Right ventricle myocardium inferior (tissue), 1 donor: ENCODE measurements at regions not wholly inside any gene's neighbourhood (a gene's known extent, or its start where the extent isn't known, plus 50 kb on each side); places are given as distances from the start of the nearest gene placed in this dataset.
"Not testable (repeated sequence)": the region's sequence is repeated elsewhere in the genome, so short reads cannot be mapped to it uniquely, and the experiment has no call there.

Source experiments
- ATAC-seq: fragments of 200-7000 bp; cut with Tn5 transposase; one replicate; pipeline ENCODE4 v1.9.1; 2020; ENCODE audit warnings: mild to moderate bottlenecking, moderate library complexity
- DNase-seq: peaks from one replicate; pipeline ENCODE4 v3.0.0; 2021; ENCODE audit errors: missing footprints
- intact Hi-C: fragments of 100-400 bp; cut with DNase I; formaldehyde crosslinking; loops from one replicate; pipeline ENCODE4 v1.11.0; 2022
- donor health status: DM: no; HTN: yes; CAD: no; lungs with severe emphysema.

GRCh38 chr6:3919130-3919628, 70.0 kb downstream of the FAM50B start:
- DNase-seq (no peak), ATAC-seq (peak; percentile 91)
- intact Hi-C loops = no loop called here

- ATAC-seq (no peak), DNase-seq (no peak)
- intact Hi-C loops = no loop called here
Observed at GRCh38 chr6:3919849-3920248, 70.7 kb downstream of the FAM50B start.

DNA sequence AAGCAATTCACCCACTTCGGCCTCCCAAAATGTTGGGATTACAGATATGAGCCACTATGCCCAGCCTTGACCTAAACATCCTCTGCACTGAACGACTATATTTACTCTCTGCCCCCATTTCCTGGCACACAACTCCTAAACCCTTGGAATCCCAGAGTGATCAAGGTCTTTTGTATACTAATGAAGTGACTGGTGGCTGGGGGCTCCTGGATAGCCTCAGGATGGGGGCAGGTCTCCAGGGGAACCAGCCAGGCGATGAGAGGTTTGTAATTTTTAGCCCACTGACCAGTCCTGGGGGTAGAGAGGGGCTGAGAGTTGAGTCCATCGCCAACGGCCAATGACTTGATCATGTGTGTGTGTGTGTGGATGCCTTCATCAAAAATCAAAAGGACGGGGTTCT, 71.1 kb downstream of the FAM50B start:
- intact Hi-C loops = no loop called here
- DNase-seq = no peak
- no peak for ATAC-seq

GRCh38 chr6:3921663-3922062, 72.5 kb downstream of the FAM50B start:
- DNase-seq = no peak
- intact Hi-C loops = no loop called here

GRCh38 chr6:3922619-3923018, 73.4 kb downstream of the FAM50B start:
- DNase-seq, ATAC-seq, intact Hi-C loops: not testable (repeated sequence)

More at GRCh38 chr6:3921663-3922062, 72.5 kb downstream of the FAM50B start:
- ATAC-seq = no peak

DNA sequence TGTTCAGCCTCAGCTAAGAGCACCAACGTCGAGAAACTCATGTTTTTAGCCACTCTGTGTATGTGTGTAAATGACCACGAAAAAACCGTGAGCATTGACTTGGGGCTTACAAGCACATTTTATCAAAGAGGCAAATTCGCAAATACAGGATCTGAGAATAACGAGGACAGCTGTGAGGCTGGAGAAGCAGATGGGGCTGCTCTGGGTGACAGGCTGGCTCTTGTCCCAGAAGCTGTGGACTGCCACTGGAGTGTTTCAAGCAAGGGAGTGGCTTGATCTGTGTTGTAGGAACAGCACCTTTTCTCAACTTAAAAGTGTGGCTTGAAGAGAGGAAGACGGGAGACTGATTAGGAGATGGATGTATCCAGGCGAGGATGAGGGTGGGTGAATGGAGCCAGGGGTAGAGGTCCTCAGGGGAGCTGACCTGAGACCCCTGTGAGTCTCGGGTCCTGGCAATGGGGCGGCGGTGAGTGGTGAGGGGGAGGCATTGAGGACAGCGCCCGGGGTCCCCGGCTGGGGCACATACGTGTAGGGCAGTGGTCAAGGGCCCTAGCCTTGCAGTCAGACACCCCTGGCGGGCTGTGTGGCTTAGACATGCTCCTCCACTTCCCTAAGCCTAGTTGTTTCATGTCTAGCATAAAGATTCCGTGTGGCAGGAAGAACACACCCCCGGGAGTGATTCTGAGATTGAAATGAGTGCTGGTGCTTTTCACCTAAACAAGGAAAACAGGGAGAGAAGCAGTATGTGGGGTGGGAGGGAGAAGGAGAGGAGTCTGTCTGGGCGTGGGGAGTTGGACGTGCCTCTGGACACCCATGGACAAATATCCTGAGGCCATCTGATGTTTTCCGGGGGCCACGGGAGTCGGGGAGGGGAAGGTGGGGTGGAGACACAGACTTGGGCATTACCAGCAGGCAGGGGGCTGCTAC, 76.3 kb downstream of the FAM50B start:
- intact Hi-C loops, DNase-seq: not testable (repeated sequence)
- ATAC-seq = peak; percentile 94

GRCh38 chr6:3926150-3926482, 76.9 kb downstream of the FAM50B start:
- DNase-seq = no peak
- ATAC-seq = peak; percentile 77

GRCh38 chr6:3928111-3928510, 78.9 kb downstream of the FAM50B start:
- intact Hi-C loops = no loop called here
- no peak for DNase-seq
- no peak for ATAC-seq

More at GRCh38 chr6:3926150-3926482, 76.9 kb downstream of the FAM50B start:
- intact Hi-C loops = no loop called here

- DNase-seq = no peak
- no peak for ATAC-seq
- intact Hi-C loops = no loop called here
Observed at GRCh38 chr6:3929281-3929798, 80.2 kb downstream of the FAM50B start.

GRCh38 chr6:3937438-3937837, 88.3 kb downstream of the FAM50B start:
- ATAC-seq (no peak), DNase-seq (no peak)
- intact Hi-C loops = no loop called here

GRCh38 chr6:3938715-3939367, 89.7 kb downstream of the FAM50B start:
- intact Hi-C loops = no loop called here
- DNase-seq (no peak), ATAC-seq (no peak)

GRCh38 chr6:3939368-3939958, 90.3 kb downstream of the FAM50B start:
- intact Hi-C loops = no loop called here
- ATAC-seq = no peak

GRCh38 chr6:3939964-3940363, 90.8 kb downstream of the FAM50B start:
- DNase-seq (no peak), ATAC-seq (peak; percentile 55)
- intact Hi-C loops = loop anchor here (10.0 kb wide), 1 partner anchor 465 kb away; no protein-coding TSS in a partner anchor

More at GRCh38 chr6:3939368-3939958, 90.3 kb downstream of the FAM50B start:
- DNase-seq = no peak

DNA sequence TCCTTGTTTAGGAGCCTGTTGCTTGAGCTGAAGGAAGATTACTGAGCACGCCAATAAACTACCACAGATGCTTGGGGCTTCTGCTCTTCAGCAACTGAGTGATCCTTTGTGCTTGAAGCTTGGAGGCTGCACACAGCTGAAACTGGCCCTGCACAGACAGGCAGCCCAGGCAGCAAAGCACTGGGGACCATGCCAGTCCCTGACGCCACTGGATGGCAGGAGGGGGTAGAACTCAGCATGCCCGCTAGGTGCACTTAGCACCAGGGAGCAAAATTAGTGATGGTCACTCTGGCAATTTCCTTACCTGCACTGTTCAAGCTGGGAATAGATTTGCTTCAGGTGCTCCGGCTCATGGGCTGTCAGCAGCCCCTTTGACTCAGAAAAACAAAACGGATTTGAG, 91.5 kb downstream of the FAM50B start:
- DNase-seq = no peak
- ATAC-seq = no peak
- intact Hi-C loops = loop anchor here (10.0 kb wide), 1 partner anchor 466 kb away; no protein-coding TSS in a partner anchor

GRCh38 chr6:3943331-3943765, 94.2 kb downstream of the FAM50B start:
- intact Hi-C loops = loop anchor here (10.0 kb wide), 1 partner anchor 469 kb away; no protein-coding TSS in a partner anchor
- DNase-seq = no peak
- ATAC-seq = no peak

DNA sequence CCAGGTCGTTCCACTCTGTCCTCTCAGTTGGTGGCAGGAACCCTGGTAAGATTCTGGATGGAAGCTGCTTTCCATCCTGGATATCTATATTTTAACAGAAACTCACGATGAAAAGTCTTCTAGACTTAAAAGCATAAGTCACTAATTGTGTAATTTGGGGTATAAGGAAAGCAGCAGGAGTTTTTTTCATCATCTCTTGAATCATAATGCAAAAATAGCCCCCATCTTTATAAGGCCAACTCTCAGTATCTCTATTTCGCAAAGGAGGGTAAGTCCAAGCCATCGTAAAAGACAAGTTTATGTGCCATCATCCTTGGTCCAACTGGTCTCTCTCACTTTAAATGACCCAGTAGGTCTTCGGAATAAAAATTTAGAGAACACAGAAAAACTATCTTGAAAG, 95.1 kb downstream of the FAM50B start:
- no peak for ATAC-seq
- intact Hi-C loops = loop anchor here (10.0 kb wide), 1 partner anchor 469 kb away; no protein-coding TSS in a partner anchor
- DNase-seq = no peak

- DNase-seq (no peak), ATAC-seq (peak; percentile 62)
- intact Hi-C loops = loop anchor here (10.0 kb wide), 1 partner anchor 472 kb away; no protein-coding TSS in a partner anchor
Observed at GRCh38 chr6:3946778-3947177, 97.6 kb downstream of the FAM50B start.

DNA sequence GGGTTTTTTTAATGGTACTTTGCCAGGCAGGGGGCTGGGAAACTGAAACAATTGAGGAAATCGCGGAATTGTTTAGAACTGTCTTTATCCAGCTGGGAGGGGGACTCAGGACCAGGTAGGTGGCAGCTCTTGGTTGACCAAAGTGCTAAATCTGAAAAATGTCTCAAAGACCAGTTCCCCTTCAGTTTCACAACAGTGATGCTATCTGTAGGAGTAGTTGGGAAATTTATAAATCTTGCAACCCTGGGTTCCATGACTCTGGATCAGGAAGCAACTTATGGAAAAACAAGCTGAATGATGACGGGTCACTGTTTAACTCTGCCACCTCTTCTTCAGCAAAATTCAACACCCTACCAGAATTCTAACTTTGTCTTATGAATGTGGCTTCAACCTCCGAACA, 99.7 kb downstream of the FAM50B start:
- intact Hi-C loops = loop anchor here (10.0 kb wide), 1 partner anchor 474 kb away; no protein-coding TSS in a partner anchor
- peak; percentile 28 for DNase-seq

DNA sequence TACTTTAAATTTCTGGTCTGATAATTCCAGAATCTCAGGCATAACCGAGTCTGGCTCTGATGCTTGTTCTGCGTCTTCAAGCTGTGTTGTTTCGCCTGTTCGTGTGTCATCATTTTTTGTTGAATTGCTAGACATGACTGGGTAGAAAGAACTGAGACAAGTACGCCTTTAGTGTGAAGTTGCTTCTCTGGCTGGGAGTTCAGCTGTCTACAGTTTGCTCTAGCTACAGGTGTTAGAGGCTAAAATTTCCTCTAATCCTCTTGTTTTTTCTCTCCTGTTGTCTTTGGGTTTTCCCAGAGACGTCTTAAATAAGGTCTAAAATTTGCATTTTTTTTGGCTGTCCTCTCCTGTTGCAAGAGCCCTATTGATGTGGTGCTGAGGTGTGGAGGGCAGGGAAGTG, 100.3 kb downstream of the FAM50B start:
- ATAC-seq = no peak
- DNase-seq = no peak
- intact Hi-C loops = loop anchor here (10.0 kb wide), 1 partner anchor 475 kb away; no protein-coding TSS in a partner anchor

More for the DNA sequence above, 99.7 kb downstream of the FAM50B start:
- no peak for ATAC-seq
